ENCODE measurements at regions not wholly inside any gene's neighbourhood (a gene's known extent, or its start where the extent isn't known, plus 50 kb on each side); places are given as distances from the start of the nearest gene placed in this dataset.

DNA sequence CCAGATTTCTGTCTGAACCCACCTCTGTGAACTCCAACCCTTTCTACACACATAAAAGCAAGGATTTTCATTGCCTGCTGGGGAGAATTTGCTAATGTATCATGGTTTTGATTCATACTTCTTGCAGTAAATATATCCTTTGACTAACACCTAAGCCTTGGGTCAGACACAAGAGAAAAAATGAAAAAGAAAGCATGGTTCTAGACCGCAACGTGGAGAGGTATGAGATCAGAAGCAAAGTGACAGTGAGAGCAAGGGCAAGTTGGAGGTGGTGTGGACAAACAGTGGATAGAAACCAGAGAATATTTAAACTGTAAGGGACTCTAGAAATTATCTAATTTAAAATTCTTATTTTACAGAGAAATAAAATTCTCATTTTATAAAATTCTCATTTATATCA, 212.9 kb upstream of the SEMA6A start:
- no peak for TF ChIP-seq EZH2phosphoT487 (IDR thresholded peaks at IDR 0.05; ENCODE audit: borderline replicate concordance, low read length)
- TF ChIP-seq, protein P1, sequence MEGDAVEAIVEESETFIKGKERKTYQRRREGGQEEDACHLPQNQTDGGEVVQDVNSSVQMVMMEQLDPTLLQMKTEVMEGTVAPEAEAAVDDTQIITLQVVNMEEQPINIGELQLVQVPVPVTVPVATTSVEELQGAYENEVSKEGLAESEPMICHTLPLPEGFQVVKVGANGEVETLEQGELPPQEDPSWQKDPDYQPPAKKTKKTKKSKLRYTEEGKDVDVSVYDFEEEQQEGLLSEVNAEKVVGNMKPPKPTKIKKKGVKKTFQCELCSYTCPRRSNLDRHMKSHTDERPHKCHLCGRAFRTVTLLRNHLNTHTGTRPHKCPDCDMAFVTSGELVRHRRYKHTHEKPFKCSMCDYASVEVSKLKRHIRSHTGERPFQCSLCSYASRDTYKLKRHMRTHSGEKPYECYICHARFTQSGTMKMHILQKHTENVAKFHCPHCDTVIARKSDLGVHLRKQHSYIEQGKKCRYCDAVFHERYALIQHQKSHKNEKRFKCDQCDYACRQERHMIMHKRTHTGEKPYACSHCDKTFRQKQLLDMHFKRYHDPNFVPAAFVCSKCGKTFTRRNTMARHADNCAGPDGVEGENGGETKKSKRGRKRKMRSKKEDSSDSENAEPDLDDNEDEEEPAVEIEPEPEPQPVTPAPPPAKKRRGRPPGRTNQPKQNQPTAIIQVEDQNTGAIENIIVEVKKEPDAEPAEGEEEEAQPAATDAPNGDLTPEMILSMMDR (IDR thresholded peaks at IDR 0.05; ENCODE audit: low read depth, low read length, poor library complexity, severe bottlenecking): no peak
- H3K79me2 ChIP-seq (ENCODE audit: control insufficient read depth, low read length): no peaks in the 10 kb centered on the region
- no peak overlapping the region for H3K27ac ChIP-seq (ENCODE audit: low read depth, low read length)
- no peak overlapping the region for H3K4me2 ChIP-seq (ENCODE audit: low read length)
- no peaks in the 10 kb centered on the region for H3K36me3 ChIP-seq (ENCODE audit: control insufficient read depth, low read length)
- no peaks in the 10 kb centered on the region for H3K4me1 ChIP-seq (ENCODE audit: control insufficient read depth, low read length)
- peaks cover 4% of the 10 kb centered on the region; the same call in 1 of the 2 replicates for H3K9me3 ChIP-seq (ENCODE audit: control insufficient read depth, insufficient read depth, low read length)
- H3K27me3 ChIP-seq (ENCODE audit: control insufficient read depth, low read length): no peaks in the 10 kb centered on the region
- H3F3A ChIP-seq (ENCODE audit: control insufficient read depth, insufficient read depth): no peaks in the 10 kb centered on the region
- H4K20me1 ChIP-seq (ENCODE audit: control insufficient read depth, insufficient read depth, low read depth, low read length): no peaks in the 10 kb centered on the region
- H3K9me2 ChIP-seq (replicated peaks; ENCODE audit: control insufficient read depth, low read length): no peaks in the 10 kb centered on the region
- no peak overlapping the region for H3K4me3 ChIP-seq (ENCODE audit: low read length)

DNA sequence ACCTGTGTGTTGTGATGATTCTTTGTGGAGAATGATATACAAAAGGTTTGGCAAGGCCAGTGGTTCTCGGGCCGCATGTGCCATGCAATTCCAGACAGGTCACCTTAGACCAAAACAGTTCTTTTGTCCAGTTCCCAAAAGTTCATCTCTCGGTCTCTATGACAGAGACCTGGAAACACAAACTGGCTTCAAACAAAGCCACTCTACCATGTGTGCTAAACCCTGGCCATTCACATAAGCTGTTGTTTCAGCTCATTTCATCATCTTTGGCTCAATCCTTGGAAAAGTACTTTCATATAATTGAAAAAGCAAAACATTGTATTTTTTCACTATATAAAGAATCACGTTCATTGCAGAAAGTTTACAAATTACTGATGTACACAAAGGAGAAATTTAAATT, 210.5 kb upstream of the SEMA6A start:
- H3K79me2 ChIP-seq (ENCODE audit: control insufficient read depth, low read length): no peaks in the 10 kb centered on the region
- H3K4me1 ChIP-seq (ENCODE audit: control insufficient read depth, low read length): no peaks in the 10 kb centered on the region
- no peak overlapping the region for H3K4me3 ChIP-seq (ENCODE audit: low read length)
- H3K9me2 ChIP-seq (replicated peaks; ENCODE audit: control insufficient read depth, low read length): no peaks in the 10 kb centered on the region
- TF ChIP-seq, protein P1 (IDR thresholded peaks at IDR 0.05; ENCODE audit: low read depth, low read length, poor library complexity, severe bottlenecking): no peak
- no peak for TF ChIP-seq EZH2phosphoT487 (IDR thresholded peaks at IDR 0.05; ENCODE audit: borderline replicate concordance, low read length)
- no peaks in the 10 kb centered on the region for H4K20me1 ChIP-seq (ENCODE audit: control insufficient read depth, insufficient read depth, low read depth, low read length)
- H3K27me3 ChIP-seq (ENCODE audit: control insufficient read depth, low read length): no peaks in the 10 kb centered on the region
- H3K27ac ChIP-seq (ENCODE audit: low read depth, low read length): no peak overlapping the region
- no peaks in the 10 kb centered on the region for H3F3A ChIP-seq (ENCODE audit: control insufficient read depth, insufficient read depth)
- H3K4me2 ChIP-seq (ENCODE audit: low read length): no peak overlapping the region
- peaks cover 3% of the 10 kb centered on the region; the same call in 1 of the 2 replicates for H3K9me3 ChIP-seq (ENCODE audit: control insufficient read depth, insufficient read depth, low read length)
- H3K36me3 ChIP-seq (ENCODE audit: control insufficient read depth, low read length): no peaks in the 10 kb centered on the region

DNA sequence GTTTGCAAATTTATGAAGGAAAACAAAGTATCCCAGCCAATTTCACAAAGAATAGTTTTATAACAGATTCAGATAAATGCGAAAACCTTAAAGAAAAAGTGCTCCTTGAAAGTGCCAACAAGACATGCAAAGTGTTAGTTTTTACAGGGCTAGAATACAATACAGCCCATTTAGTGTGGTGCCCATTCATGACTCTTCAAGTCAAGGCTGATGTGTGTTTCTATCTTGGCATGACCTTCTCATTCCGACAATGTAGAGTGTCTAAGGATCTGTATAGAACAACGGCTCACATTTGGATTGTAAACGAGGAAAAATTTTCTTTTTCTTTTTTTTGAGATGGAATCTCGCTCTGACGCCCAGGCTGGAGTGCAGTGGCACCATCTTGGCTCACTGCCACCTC, 205.2 kb upstream of the SEMA6A start:
- Histone ChIP-seq H3K27ac (ENCODE audit: low read depth, low read length) (no peak overlapping the region), H3K27me3 (ENCODE audit: control insufficient read depth, low read length) (no peaks in the 10 kb centered on the region), H3K4me3 (ENCODE audit: low read length) (no peak overlapping the region), H3K4me2 (ENCODE audit: low read length) (no peak overlapping the region), H3K9me2 (replicated peaks; ENCODE audit: control insufficient read depth, low read length) (no peaks in the 10 kb centered on the region), H3K36me3 (ENCODE audit: control insufficient read depth, low read length) (no peaks in the 10 kb centered on the region), H4K20me1 (ENCODE audit: control insufficient read depth, insufficient read depth, low read depth, low read length) (no peaks in the 10 kb centered on the region), H3K79me2 (ENCODE audit: control insufficient read depth, low read length) (no peaks in the 10 kb centered on the region), H3K9me3 (ENCODE audit: control insufficient read depth, insufficient read depth, low read length) (no peaks in the 10 kb centered on the region), H3K4me1 (ENCODE audit: control insufficient read depth, low read length) (no peaks in the 10 kb centered on the region), H3F3A (ENCODE audit: control insufficient read depth, insufficient read depth) (no peaks in the 10 kb centered on the region)
- no peak for TF ChIP-seq EZH2phosphoT487 (IDR thresholded peaks at IDR 0.05; ENCODE audit: borderline replicate concordance, low read length)
- TF ChIP-seq, protein P1 (IDR thresholded peaks at IDR 0.05; ENCODE audit: low read depth, low read length, poor library complexity, severe bottlenecking): no peak
